Endodermal cell (in vitro differentiated cells): ENCODE measurements at regions not wholly inside any gene's neighbourhood (a gene's known extent, or its start where the extent isn't known, plus 50 kb on each side); places are given as distances from the start of the nearest gene placed in this dataset.

Experiments used
- DNase-seq: peaks from one replicate; pipeline ENCODE4 v3.0.0-alpha.2; 2017
- H3K27ac ChIP-seq: 2 replicates; pipeline ENCODE4 v1.5.1; 2013; ENCODE audit warnings: mild to moderate bottlenecking, low read depth, low read length, moderate library complexity
- H3K27me3 ChIP-seq: 2 replicates; pipeline ENCODE4 v1.6.1; 2013; ENCODE audit warnings: mild to moderate bottlenecking, low read length, moderate library complexity; ENCODE audit not compliant: insufficient read depth, control insufficient read depth, poor library complexity, severe bottlenecking
- H3K36me3 ChIP-seq: 2 replicates; pipeline ENCODE4 v1.7.0; 2013; ENCODE audit warnings: mild to moderate bottlenecking, low read length, moderate library complexity; ENCODE audit not compliant: control insufficient read depth, insufficient read depth
- H3K4me1 ChIP-seq: one replicate; pipeline ENCODE4 v1.7.0; 2013; ENCODE audit warnings: low read length; ENCODE audit not compliant: control insufficient read depth, insufficient read depth
- H3K4me3 ChIP-seq: 2 replicates; pipeline ENCODE4 v1.5.1; 2013; ENCODE audit warnings: mild to moderate bottlenecking, low read length, moderate library complexity
- H3K9ac ChIP-seq: 2 replicates; pipeline ENCODE4 v1.6.1; 2013; ENCODE audit warnings: mild to moderate bottlenecking, low read length, moderate library complexity; ENCODE audit not compliant: poor library complexity, severe bottlenecking; ENCODE audit errors: extremely low read depth
- H3K9me3 ChIP-seq: 2 replicates; pipeline ENCODE4 v1.6.1; 2013; ENCODE audit warnings: mild to moderate bottlenecking, low read length, moderate library complexity; ENCODE audit not compliant: control insufficient read depth
- H3K27ac Mint-ChIP-seq: 2 replicates; pipeline ENCODE4 v1.8.0; 2020; ENCODE audit warnings: mixed read lengths
- H3K27me3 Mint-ChIP-seq: 2 replicates; pipeline ENCODE4 v1.8.0; 2021; ENCODE audit warnings: mild to moderate bottlenecking, mixed read lengths; ENCODE audit not compliant: insufficient read depth
- H3K36me3 Mint-ChIP-seq: 2 replicates; pipeline ENCODE4 v1.8.0; 2020; ENCODE audit warnings: low read depth, mixed read lengths
- H3K4me1 Mint-ChIP-seq: 2 replicates; pipeline ENCODE4 v1.8.0; 2020; ENCODE audit warnings: mixed read lengths
- H3K4me3 Mint-ChIP-seq: 2 replicates; pipeline ENCODE4 v1.8.0; 2020; ENCODE audit warnings: mild to moderate bottlenecking, moderate library complexity, mixed read lengths
- H3K9me3 Mint-ChIP-seq: 2 replicates; pipeline ENCODE4 v1.8.0; 2020; ENCODE audit warnings: mild to moderate bottlenecking, mixed read lengths
- CTCF ChIP-seq: fragments of 200-600 bp; sonication (generic); conservative IDR thresholded peaks from 2 replicates; pipeline ENCODE4 v1.5.0; 2021; ENCODE audit warnings: antibody characterized with exemption, mild to moderate bottlenecking
- WGBS, 2 experiments: methylation state at CpG; one replicate each; pipeline versions ENCODE4 v1.1.5 to v1.1.7; 2013; ENCODE audit warnings: missing lambda C conversion rate in 2 of 2, mixed read lengths in 1 of 2; ENCODE audit not compliant: insufficient coverage in 1 of 2, insufficient read length in 1 of 2; 5-methylcytosine and 5-hydroxymethylcytosine counted together

- Mint-ChIP-seq H3K9me3 (no peaks in the 10 kb centered on the region), H3K4me1 (peaks cover 2% of the 10 kb centered on the region), H3K27ac (no peak overlapping the region), H3K36me3 (no peaks in the 10 kb centered on the region), H3K27me3 (no peaks in the 10 kb centered on the region), H3K4me3 (no peak overlapping the region)
- Histone ChIP-seq H3K36me3 (no peaks in the 10 kb centered on the region), H3K27ac (no peak overlapping the region), H3K9me3 (no peaks in the 10 kb centered on the region), H3K4me1 (no peaks in the 10 kb centered on the region), H3K27me3 (no peaks in the 10 kb centered on the region), H3K4me3 (no peak overlapping the region), H3K9ac (no peak overlapping the region)
- DNase-seq: no peak
- WGBS, 2 experiments: 77 to 90% methylated on average over 2 to 4 of the region's 5 CpGs
- no peak for TF ChIP-seq CTCF
Observed at GRCh38 chr13:68369739-68370138, 1139.6 kb upstream of the PCDH9 start.

GRCh38 chr13:68368922-68369321 lies 1138.8 kb upstream of the PCDH9 start:
- Histone ChIP-seq H3K27me3 (no peaks in the 10 kb centered on the region), H3K4me1 (no peaks in the 10 kb centered on the region), H3K27ac (no peak overlapping the region), H3K9me3 (no peaks in the 10 kb centered on the region), H3K9ac (no peak overlapping the region), H3K36me3 (no peaks in the 10 kb centered on the region), H3K4me3 (no peak overlapping the region)
- Mint-ChIP-seq H3K4me3 (no peak overlapping the region), H3K4me1 (peaks cover 2% of the 10 kb centered on the region), H3K9me3 (no peaks in the 10 kb centered on the region), H3K27ac (no peak overlapping the region), H3K36me3 (no peaks in the 10 kb centered on the region), H3K27me3 (no peaks in the 10 kb centered on the region)
- no peak for TF ChIP-seq CTCF
- DNase-seq: no peak
- WGBS, 2 experiments: 70% methylated on average over 2 of the region's 2 CpGs; no CpG with 5 or more reads in 1 of the 2 experiments

- no peak for DNase-seq
- H3K27ac ChIP-seq: no peak overlapping the region
- Mint-ChIP-seq H3K9me3 (no peaks in the 10 kb centered on the region), H3K4me1 (peaks cover 8% of the 10 kb centered on the region), H3K27me3 (no peaks in the 10 kb centered on the region), H3K36me3 (no peaks in the 10 kb centered on the region), H3K27ac (no peak overlapping the region), H3K4me3 (no peak overlapping the region)
- no peaks in the 10 kb centered on the region for H3K9me3 ChIP-seq
- no peaks in the 10 kb centered on the region for H3K27me3 ChIP-seq
- no peaks in the 10 kb centered on the region for H3K4me1 ChIP-seq
- no peak for TF ChIP-seq CTCF
- no peak overlapping the region for H3K9ac ChIP-seq
- no peak overlapping the region for H3K4me3 ChIP-seq
- H3K36me3 ChIP-seq: no peaks in the 10 kb centered on the region
- 83% methylated on average over 1 of the region's 1 CpG; no CpG with 5 or more reads in 1 of the 2 experiments for WGBS, 2 experiments
Observed at GRCh38 chr13:68359105-68359504, 1129.0 kb upstream of the PCDH9 start.
